ENCODE measurements at regions not wholly inside any gene's neighbourhood (a gene's known extent, or its start where the extent isn't known, plus 50 kb on each side); places are given as distances from the start of the nearest gene placed in this dataset.

DNA sequence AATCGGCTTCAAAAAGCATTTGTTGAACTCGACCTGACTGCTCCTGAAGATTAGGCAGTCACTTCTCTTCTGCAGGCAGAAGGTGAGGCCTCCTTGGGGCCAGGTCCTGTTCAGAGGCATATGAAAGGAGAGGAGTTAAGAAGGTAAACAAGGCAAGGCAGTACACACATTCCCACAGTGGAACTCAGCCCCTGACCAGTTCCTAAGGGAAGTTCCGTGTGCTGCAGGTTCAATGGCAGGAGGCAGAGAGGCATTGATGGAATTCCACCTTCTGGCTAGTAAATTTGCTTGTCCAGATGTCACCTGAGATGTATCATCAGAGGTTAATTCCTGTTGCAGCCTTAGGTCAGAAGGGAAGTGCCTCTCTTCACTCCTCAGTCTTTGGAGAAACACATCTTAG, 337.0 kb upstream of the MTNR1B start:
- Histone ChIP-seq H2AFZ (ENCODE audit: low read length) (no peak overlapping the region), H2BK5ac (ENCODE audit: low read depth, low read length) (no peak overlapping the region), H3K4me2 (ENCODE audit: insufficient read depth in 1 of 2, low read depth in 2 of 2, low read length in 2 of 2) (no peak overlapping the region), H3K4me1 (replicated peaks in 1 of 4; ENCODE audit: control insufficient read depth in 3 of 4, insufficient read depth in 4 of 4, low read length in 3 of 4) (no peaks in the 10 kb centered on the region; a peak in 2 of 7 replicates), H3K23ac (ENCODE audit: insufficient read length) (no peak overlapping the region), H3K9ac (replicated peaks in 1 of 4; ENCODE audit: extremely low read depth in 1 of 4, low read depth in 3 of 4, low read length in 3 of 4) (no peak overlapping the region), H3K9me3 (ENCODE audit: insufficient read depth in 2 of 2, low read depth in 1 of 2, low read length in 1 of 2) (no peaks in the 10 kb centered on the region), H4K8ac (ENCODE audit: extremely low read depth, insufficient read depth, low read length) (no peak overlapping the region), H3K36me3 (ENCODE audit: control insufficient read depth in 2 of 4, insufficient read depth in 4 of 4, low read length in 3 of 4) (no peaks in the 10 kb centered on the region), H2AK5ac (ENCODE audit: low read depth, low read length) (no peak overlapping the region), H2BK120ac (replicated peaks; ENCODE audit: low read depth, low read length) (no peak overlapping the region), H4K5ac (ENCODE audit: insufficient read length, low read depth, low read length) (no peak overlapping the region), H3K14ac (ENCODE audit: insufficient read length) (no peak overlapping the region), H3K27ac (ENCODE audit: low read depth, low read length) (no peak overlapping the region), H2BK12ac (ENCODE audit: low read depth, low read length) (no peak overlapping the region), H3K27me3 (replicated peaks in 1 of 4; ENCODE audit: control insufficient read depth in 3 of 4, extremely low read depth in 1 of 4, insufficient read depth in 3 of 4, low read length in 3 of 4) (no peaks in the 10 kb centered on the region), H3K79me2 (ENCODE audit: control insufficient read depth in 1 of 2, insufficient read depth in 2 of 2, low read length in 2 of 2) (no peaks in the 10 kb centered on the region), H3K23me2 (ENCODE audit: low read depth, low read length) (no peaks in the 10 kb centered on the region), H2BK20ac (ENCODE audit: low read length) (no peak overlapping the region), H3K4me3 (ENCODE audit: extremely low read depth in 1 of 4, insufficient read depth in 2 of 4, low read depth in 3 of 4, low read length in 4 of 4) (no peak overlapping the region), H3K56ac (replicated peaks; ENCODE audit: insufficient read length, low read depth, low read length) (no peak overlapping the region), H3K79me1 (ENCODE audit: low read depth, low read length) (no peaks in the 10 kb centered on the region), H4K20me1 (replicated peaks in 1 of 2; ENCODE audit: control insufficient read depth in 1 of 2, insufficient read depth in 2 of 2, low read length in 2 of 2) (peaks cover 0 to 2% of the 10 kb centered on the region in 2 experiments), H3K18ac (ENCODE audit: extremely low read depth, low read length) (no peak overlapping the region), H2BK15ac (ENCODE audit: low read length) (no peak overlapping the region), H3K4ac (replicated peaks; ENCODE audit: insufficient read length, low read depth, low read length) (no peak overlapping the region), H4K91ac (replicated peaks; ENCODE audit: insufficient read length, low read length) (no peak overlapping the region)
- WGBS, 2 experiments (ENCODE audit: extremely low coverage in 1 of 2, insufficient coverage in 1 of 2, insufficient read length in 1 of 2, insufficient replicate concordance in 2 of 2, low coverage in 1 of 2, low lambda C conversion rate in 2 of 2, missing lambda C conversion rate in 1 of 2): 89% methylated on average over 3 of the region's 3 CpGs; no CpG with 5 or more reads in 1 of the 2 experiments
- DNase-seq (ENCODE audit: low read depth in 1 of 2, low spot score in 2 of 2) (no peak), FAIRE-seq (peak; percentile 24)
- ChIA-PET POLR2A (ENCODE audit: partially characterized antibody) (interaction anchor here (0.7 kb wide), 1 partner anchor 39 kb away, joined by 3 read pairs; no protein-coding TSS in a partner anchor), CTCF (ENCODE audit: partially characterized antibody) (no interaction called here)
- 0 out of 2 replicates have a peak, but pooled peaks have one; percentile 21 for TF ChIP-seq TEAD4 (IDR thresholded peaks at IDR 0.05; ENCODE audit: low read depth, low read length)
- TF ChIP-seq MAFK (IDR thresholded peaks at IDR 0.05; ENCODE audit: low read depth, low read length): no peak
- TF ChIP-seq NRF1 (IDR thresholded peaks at IDR 0.05; ENCODE audit: low read depth, low read length): no peak
- TF ChIP-seq JUND (IDR thresholded peaks at IDR 0.05; ENCODE audit: low read length): no peak
- no peak for TF ChIP-seq KDM1A (IDR thresholded peaks at IDR 0.05; ENCODE audit: borderline replicate concordance, low read length)
- no peak for TF ChIP-seq SP4 (IDR thresholded peaks at IDR 0.05; ENCODE audit: low read length)
